ENCODE measurements at regions not wholly inside any gene's neighbourhood (a gene's known extent, or its start where the extent isn't known, plus 50 kb on each side); places are given as distances from the start of the nearest gene placed in this dataset.

- Histone ChIP-seq H3K27me3 (replicated peaks in 1 of 2; ENCODE audit: control insufficient read depth in 2 of 2, insufficient read depth in 2 of 2, low read length in 1 of 2) (no peaks in the 10 kb centered on the region; a peak in 1 of 4 replicates), H3K9me3 (replicated peaks; ENCODE audit: control insufficient read depth, insufficient read depth, low read length) (no peaks in the 10 kb centered on the region), H3K79me2 (ENCODE audit: control insufficient read depth, insufficient read depth, low read length) (no peaks in the 10 kb centered on the region), H4K20me1 (ENCODE audit: control insufficient read depth, insufficient read depth) (no peaks in the 10 kb centered on the region), H3K27ac (ENCODE audit: control insufficient read depth, insufficient read depth) (no peak overlapping the region), H3K4me2 (ENCODE audit: control insufficient read depth, insufficient read depth) (no peak overlapping the region), H3K4me1 (ENCODE audit: control insufficient read depth, insufficient read depth, low read length) (no peaks in the 10 kb centered on the region), H3K4me3 (no peak overlapping the region), H3K36me3 (ENCODE audit: control insufficient read depth in 2 of 2, insufficient read depth in 2 of 2, low read length in 1 of 2) (no peaks in the 10 kb centered on the region), H2AFZ (ENCODE audit: control insufficient read depth, low read depth, low read length) (no peak overlapping the region), H3K9ac (ENCODE audit: control insufficient read depth, insufficient read depth, low read length) (no peak overlapping the region)
- SMC1A ChIA-PET (ENCODE audit: uncharacterized antibody, unreplicated experiment), result interaction anchor here (0.6 to 3.1 kb wide), 4 partner anchors 18 to 238 kb away, joined by 3 to 11 read pairs (median 4); no protein-coding TSS in a partner anchor
- WGBS (ENCODE audit: insufficient coverage, insufficient replicate concordance, low lambda C conversion rate, missing lambda C conversion rate), result 72% methylated on average over 15 of the region's 15 CpGs
- ATAC-seq (peak; percentile 54), DNase-seq (ENCODE audit: low read depth, low spot score) (no peak), FAIRE-seq (no peak)
- TF ChIP-seq, protein P1, sequence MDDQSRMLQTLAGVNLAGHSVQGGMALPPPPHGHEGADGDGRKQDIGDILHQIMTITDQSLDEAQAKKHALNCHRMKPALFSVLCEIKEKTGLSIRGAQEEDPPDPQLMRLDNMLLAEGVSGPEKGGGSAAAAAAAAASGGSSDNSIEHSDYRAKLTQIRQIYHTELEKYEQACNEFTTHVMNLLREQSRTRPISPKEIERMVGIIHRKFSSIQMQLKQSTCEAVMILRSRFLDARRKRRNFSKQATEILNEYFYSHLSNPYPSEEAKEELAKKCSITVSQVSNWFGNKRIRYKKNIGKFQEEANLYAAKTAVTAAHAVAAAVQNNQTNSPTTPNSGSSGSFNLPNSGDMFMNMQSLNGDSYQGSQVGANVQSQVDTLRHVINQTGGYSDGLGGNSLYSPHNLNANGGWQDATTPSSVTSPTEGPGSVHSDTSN (IDR thresholded peaks at IDR 0.05; ENCODE audit: insufficient replicate concordance, low read depth, low read length), result no peak
- peak; percentile 20; the same call in 1 of the 2 replicates for TF ChIP-seq RAD21 (IDR thresholded peaks at IDR 0.05; ENCODE audit: insufficient read depth, low read depth, low read length)
- TF ChIP-seq, protein P2, sequence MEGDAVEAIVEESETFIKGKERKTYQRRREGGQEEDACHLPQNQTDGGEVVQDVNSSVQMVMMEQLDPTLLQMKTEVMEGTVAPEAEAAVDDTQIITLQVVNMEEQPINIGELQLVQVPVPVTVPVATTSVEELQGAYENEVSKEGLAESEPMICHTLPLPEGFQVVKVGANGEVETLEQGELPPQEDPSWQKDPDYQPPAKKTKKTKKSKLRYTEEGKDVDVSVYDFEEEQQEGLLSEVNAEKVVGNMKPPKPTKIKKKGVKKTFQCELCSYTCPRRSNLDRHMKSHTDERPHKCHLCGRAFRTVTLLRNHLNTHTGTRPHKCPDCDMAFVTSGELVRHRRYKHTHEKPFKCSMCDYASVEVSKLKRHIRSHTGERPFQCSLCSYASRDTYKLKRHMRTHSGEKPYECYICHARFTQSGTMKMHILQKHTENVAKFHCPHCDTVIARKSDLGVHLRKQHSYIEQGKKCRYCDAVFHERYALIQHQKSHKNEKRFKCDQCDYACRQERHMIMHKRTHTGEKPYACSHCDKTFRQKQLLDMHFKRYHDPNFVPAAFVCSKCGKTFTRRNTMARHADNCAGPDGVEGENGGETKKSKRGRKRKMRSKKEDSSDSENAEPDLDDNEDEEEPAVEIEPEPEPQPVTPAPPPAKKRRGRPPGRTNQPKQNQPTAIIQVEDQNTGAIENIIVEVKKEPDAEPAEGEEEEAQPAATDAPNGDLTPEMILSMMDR (IDR thresholded peaks at IDR 0.05 in 2 of 3, conservative IDR thresholded peaks at IDR 0.05 in 1 of 3; ENCODE audit: control insufficient read depth in 2 of 3, extremely low read depth in 1 of 3, insufficient read depth in 1 of 3, low read depth in 3 of 3, low read length in 3 of 3), result peak; percentile 9 to 33 (median 31); a peak in 3 of 6 replicates
- RAD21 ChIA-PET (ENCODE audit: unreplicated experiment), result interaction anchor here (0.6 to 1.8 kb wide), 3 partner anchors 45 to 238 kb away, joined by 3 to 8 read pairs (median 4); no protein-coding TSS in a partner anchor
- in situ Hi-C loops (cut with MboI) (no loop called here), intact Hi-C loops (cut with micrococcal nuclease; ENCODE audit: unreplicated experiment) (no loop called here)
- POLR2A ChIA-PET, result no interaction called here
- no TSS peak for BruUV-seq (replicated peaks)
- CTCF ChIA-PET, result interaction anchor here (0.6 to 5.3 kb wide), 2 partner anchors 127 to 238 kb away, joined by 3 to 47 read pairs; no protein-coding TSS in a partner anchor
These were observed 95.6 kb upstream of the ASAP2 start for GRCh38 chr2:9110893-9111569.
